ENCODE measurements at regions not wholly inside any gene's neighbourhood (a gene's known extent, or its start where the extent isn't known, plus 50 kb on each side); places are given as distances from the start of the nearest gene placed in this dataset.
A peak's percentile ranks its signal among the peaks of the same experiment; 100 is the strongest.

DNA sequence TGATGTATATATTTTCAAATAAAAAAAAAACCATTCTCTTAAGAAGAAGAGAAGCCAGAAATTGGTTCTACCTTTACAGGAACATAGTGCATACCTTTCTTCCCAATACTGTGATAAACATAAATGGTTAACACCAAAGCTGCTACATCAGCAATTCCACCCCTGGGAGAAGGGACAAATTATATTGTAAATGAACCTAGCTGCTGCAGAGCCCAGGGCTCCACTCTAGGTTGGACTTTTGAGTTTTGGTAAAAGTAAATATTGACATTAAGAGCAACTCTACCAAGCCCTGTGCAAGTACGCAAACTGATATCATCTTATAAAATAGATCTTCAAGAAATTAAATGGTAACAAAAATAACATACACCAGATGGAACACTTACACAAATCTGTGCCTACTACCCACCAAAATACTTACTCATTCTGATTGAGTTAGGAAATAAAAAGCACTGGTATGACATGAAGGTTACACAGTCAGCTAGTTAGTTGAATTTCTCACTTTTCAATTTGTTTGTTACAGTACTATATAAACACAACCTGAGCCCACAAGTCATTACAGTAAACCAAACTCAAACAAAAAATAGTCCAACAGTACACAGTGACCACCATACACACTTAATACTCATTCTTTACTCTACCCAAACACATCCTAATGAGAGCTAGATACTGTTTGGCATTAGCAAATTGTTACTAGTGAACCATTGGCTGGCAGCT lies 223.3 kb upstream of the HEY2 start:
- intact Hi-C loops (cut with DNase I), result no loop called here
- TF ChIP-seq POLR2AphosphoS5 (IDR thresholded peaks at IDR 0.05) (no peak), EP300 (IDR thresholded peaks at IDR 0.05) (no peak), POLR2A (IDR thresholded peaks at IDR 0.05; ENCODE audit: low read depth) (no peak)
- TF ChIP-seq, protein P1, sequence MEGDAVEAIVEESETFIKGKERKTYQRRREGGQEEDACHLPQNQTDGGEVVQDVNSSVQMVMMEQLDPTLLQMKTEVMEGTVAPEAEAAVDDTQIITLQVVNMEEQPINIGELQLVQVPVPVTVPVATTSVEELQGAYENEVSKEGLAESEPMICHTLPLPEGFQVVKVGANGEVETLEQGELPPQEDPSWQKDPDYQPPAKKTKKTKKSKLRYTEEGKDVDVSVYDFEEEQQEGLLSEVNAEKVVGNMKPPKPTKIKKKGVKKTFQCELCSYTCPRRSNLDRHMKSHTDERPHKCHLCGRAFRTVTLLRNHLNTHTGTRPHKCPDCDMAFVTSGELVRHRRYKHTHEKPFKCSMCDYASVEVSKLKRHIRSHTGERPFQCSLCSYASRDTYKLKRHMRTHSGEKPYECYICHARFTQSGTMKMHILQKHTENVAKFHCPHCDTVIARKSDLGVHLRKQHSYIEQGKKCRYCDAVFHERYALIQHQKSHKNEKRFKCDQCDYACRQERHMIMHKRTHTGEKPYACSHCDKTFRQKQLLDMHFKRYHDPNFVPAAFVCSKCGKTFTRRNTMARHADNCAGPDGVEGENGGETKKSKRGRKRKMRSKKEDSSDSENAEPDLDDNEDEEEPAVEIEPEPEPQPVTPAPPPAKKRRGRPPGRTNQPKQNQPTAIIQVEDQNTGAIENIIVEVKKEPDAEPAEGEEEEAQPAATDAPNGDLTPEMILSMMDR (IDR thresholded peaks at IDR 0.05), result no peak
- Histone ChIP-seq H3K9me3 (no peaks in the 10 kb centered on the region), H3K4me3 (no peak overlapping the region), H3K4me1 (no peaks in the 10 kb centered on the region), H3K27ac (replicated peaks in 1 of 4) (no peak overlapping the region), H3K27me3 (peaks cover 0 to 10% (median 0%) of the 10 kb centered on the region in 4 donors), H3K36me3 (no peaks in the 10 kb centered on the region)
- 33% methylated on average over 1 of the region's 1 CpG for WGBS
- no peak for DNase-seq (ENCODE audit: extremely low spot score)

DNA sequence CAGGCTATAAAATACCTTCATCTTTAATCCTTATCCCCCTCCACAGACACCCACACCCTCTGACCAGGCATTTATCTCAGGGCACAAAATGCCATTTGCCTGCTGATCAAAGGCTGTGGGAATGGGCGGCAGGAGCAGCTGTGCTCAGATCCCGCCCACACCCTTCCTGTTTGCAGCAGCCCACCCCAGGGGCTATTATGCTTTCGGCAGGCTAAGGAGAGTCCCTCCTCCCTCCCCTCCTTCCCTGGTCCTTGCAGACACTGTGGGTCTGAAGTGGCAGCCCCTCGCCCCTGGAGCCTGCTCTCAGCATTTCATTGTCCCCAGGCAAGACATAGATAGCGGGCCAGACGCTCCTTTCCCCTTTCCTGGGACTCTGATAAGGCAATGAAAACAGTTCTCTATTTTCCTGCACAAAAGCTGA lies 220.8 kb upstream of the HEY2 start:
- Histone ChIP-seq H3K27ac (replicated peaks in 1 of 4) (no peak overlapping the region), H3K9me3 (no peaks in the 10 kb centered on the region), H3K4me1 (peaks cover 0 to 2% (median 0%) of the 10 kb centered on the region in 4 donors), H3K4me3 (no peak overlapping the region), H3K36me3 (no peaks in the 10 kb centered on the region), H3K27me3 (peaks cover 0 to 12% (median 0%) of the 10 kb centered on the region in 4 donors)
- WGBS, result 49% methylated on average over 6 of the region's 6 CpGs
- no peak for DNase-seq (ENCODE audit: extremely low spot score)
- intact Hi-C loops (cut with DNase I), result no loop called here
- no peak for TF ChIP-seq POLR2AphosphoS5 (IDR thresholded peaks at IDR 0.05)
- TF ChIP-seq POLR2A (IDR thresholded peaks at IDR 0.05; ENCODE audit: low read depth), result no peak
- no peak for TF ChIP-seq EP300 (IDR thresholded peaks at IDR 0.05)
- TF ChIP-seq, protein P1 (IDR thresholded peaks at IDR 0.05), result no peak

DNA sequence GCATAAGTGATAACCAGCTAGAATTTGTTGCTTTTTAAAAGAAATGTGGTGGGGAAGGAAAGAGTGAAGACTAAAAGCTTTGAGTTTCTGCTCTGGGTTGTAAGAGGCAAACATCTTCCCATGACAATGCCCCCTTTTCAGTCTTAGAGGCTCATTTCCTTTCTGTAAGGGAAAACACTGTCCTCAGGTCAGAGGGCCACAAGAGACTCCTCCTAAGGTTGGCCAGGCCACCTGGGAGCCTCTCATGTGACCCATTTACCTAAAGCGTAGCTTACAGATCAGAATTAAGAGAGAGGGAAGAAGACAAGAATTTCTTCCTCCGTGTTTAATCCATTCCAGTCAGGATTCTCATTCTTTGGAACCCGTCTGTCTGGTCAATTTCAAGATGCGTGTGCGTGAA lies 220.4 kb upstream of the HEY2 start:
- WGBS, result 74% methylated on average over 5 of the region's 5 CpGs
- H3K36me3 ChIP-seq, result no peaks in the 10 kb centered on the region
- no peaks in the 10 kb centered on the region for H3K9me3 ChIP-seq
- intact Hi-C loops (cut with DNase I), result no loop called here
- H3K4me3 ChIP-seq, result no peak overlapping the region
- H3K27me3 ChIP-seq, result peaks cover 0 to 17% (median 0%) of the 10 kb centered on the region in 4 donors
- peaks cover 0 to 6% (median 2%) of the 10 kb centered on the region in 4 donors for H3K4me1 ChIP-seq
- no peak for DNase-seq (ENCODE audit: extremely low spot score)
- TF ChIP-seq EP300 (IDR thresholded peaks at IDR 0.05) (no peak), POLR2AphosphoS5 (IDR thresholded peaks at IDR 0.05) (no peak), POLR2A (IDR thresholded peaks at IDR 0.05; ENCODE audit: low read depth) (no peak)
- TF ChIP-seq, protein P1 (IDR thresholded peaks at IDR 0.05), result no peak
- H3K27ac ChIP-seq (replicated peaks in 1 of 4), result no peak overlapping the region

DNA sequence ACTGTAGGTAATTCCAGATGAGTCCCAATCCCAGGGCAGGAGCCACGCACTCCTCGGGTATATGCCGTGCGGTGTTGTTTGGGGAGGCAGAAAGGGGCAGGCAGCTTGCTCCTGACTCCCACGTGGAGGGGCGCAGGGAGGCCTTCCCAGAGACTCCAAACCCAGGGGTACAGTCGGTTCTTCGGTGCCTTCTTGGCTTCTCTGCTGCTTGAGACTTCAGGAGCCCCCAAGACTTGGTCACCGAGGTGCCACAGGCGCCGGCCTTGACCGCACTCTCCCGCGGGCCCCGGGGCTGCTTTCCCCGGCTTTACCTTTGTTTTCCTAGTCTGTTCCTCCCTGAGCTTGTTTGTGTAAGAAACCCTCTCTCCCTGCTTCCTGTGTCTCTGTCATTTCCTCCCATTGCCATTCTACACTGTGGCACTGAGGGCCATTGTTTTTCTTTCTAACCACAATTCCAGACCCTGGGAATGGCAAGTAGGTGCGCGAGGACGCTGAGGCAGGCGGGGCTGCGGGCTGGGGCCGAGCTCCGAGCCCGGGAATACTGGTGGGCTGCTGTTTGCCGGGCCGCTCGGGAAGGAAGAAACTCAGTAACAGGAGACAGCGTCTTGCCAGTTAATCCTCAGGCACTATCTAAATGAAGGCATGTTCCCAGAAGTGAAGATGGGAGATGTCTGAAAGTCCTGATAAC lies 215.6 kb upstream of the HEY2 start:
- TF ChIP-seq POLR2A (IDR thresholded peaks at IDR 0.05; ENCODE audit: low read depth) (no peak), POLR2AphosphoS5 (IDR thresholded peaks at IDR 0.05) (no peak), EP300 (IDR thresholded peaks at IDR 0.05) (no peak)
- TF ChIP-seq, protein P1 (IDR thresholded peaks at IDR 0.05), result no peak
- DNase-seq (ENCODE audit: extremely low spot score), result no peak
- no peaks in the 10 kb centered on the region for H3K9me3 ChIP-seq
- intact Hi-C loops (cut with DNase I), result no loop called here
- H3K27ac ChIP-seq (replicated peaks in 1 of 4), result no peak overlapping the region
- no peaks in the 10 kb centered on the region for H3K36me3 ChIP-seq
- H3K4me1 ChIP-seq, result peaks cover 4 to 17% (median 8%) of the 10 kb centered on the region in 4 donors
- peaks cover 0 to 8% (median 0%) of the 10 kb centered on the region in 4 donors for H3K27me3 ChIP-seq
- peak overlapping the region in 2 of 4 donors; percentile 12 to 14 for H3K4me3 ChIP-seq
- 36% methylated on average over 24 of the region's 28 CpGs for WGBS
